ENCODE measurements at regions not wholly inside any gene's neighbourhood (a gene's known extent, or its start where the extent isn't known, plus 50 kb on each side); places are given as distances from the start of the nearest gene placed in this dataset.

DNA sequence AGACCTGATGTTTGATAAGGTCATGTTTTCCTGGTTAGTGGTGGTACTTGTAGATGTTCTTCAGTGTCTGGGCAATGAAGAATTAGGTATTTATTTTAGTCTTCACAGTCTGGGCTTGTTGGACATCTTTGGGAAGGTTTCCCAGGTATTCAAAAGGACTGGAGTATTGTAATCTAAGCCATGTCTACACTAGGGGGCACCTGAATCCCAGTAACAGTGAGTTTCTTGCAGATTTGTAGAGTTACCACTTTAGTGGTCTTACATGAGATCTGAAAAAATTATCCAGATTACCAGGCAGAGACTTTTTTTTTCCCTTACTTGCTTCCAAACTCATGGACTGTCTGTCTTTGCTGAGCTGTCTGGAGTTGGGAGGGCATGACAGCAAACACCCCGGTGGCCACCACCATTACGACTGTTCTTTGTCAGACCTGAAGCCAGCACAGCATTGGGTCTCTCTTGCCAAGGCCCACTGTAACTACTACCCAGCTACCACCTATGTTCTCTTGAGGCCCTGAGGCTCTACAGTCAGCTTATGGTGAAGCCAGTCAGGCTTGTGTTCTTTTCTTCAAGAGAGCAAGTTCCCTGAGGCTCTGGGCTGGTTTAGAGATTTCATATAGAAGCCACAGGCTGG lies 820.7 kb upstream of the FBXO33 start:
- TF ChIP-seq CTCF (IDR thresholded peaks at IDR 0.05) (no peak), POLR2A (IDR thresholded peaks at IDR 0.05) (no peak)
